ENCODE measurements at regions not wholly inside any gene's neighbourhood (a gene's known extent, or its start where the extent isn't known, plus 50 kb on each side); places are given as distances from the start of the nearest gene placed in this dataset.

DNA sequence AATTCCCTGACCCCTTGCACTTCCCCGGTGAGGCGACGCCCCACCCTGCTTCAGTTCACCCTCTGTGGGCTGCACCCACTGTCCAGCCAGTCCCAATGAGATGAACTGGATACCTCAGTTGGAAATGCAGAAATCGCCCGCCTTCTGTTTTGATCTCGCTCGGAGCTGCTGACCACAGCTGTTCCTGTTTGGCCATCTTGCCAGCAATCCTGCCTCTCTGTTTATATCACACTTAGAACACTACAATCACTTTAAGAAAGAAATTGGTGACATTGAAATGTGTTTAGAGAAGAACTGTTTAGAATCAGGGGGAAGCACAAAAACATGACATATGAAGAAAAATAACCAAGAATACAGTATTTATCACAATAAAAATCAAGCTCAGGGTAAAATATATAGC is 127.5 kb upstream of the SUCLG2 start:
- TF ChIP-seq, protein P1, sequence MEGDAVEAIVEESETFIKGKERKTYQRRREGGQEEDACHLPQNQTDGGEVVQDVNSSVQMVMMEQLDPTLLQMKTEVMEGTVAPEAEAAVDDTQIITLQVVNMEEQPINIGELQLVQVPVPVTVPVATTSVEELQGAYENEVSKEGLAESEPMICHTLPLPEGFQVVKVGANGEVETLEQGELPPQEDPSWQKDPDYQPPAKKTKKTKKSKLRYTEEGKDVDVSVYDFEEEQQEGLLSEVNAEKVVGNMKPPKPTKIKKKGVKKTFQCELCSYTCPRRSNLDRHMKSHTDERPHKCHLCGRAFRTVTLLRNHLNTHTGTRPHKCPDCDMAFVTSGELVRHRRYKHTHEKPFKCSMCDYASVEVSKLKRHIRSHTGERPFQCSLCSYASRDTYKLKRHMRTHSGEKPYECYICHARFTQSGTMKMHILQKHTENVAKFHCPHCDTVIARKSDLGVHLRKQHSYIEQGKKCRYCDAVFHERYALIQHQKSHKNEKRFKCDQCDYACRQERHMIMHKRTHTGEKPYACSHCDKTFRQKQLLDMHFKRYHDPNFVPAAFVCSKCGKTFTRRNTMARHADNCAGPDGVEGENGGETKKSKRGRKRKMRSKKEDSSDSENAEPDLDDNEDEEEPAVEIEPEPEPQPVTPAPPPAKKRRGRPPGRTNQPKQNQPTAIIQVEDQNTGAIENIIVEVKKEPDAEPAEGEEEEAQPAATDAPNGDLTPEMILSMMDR (IDR thresholded peaks at IDR 0.05) = no peak
- TF ChIP-seq POLR2A (IDR thresholded peaks at IDR 0.05) = no peak
